DMS53 treated with DMSO at 0.1 percent for 48 hours (cell line): ENCODE measurements at regions not wholly inside any gene's neighbourhood (a gene's known extent, or its start where the extent isn't known, plus 50 kb on each side); places are given as distances from the start of the nearest gene placed in this dataset.
"Not testable (repeated sequence)": the region's sequence is repeated elsewhere in the genome, so short reads cannot be mapped to it uniquely, and the experiment has no call there.

ENCODE experiments used
- DNase-seq: peaks from one replicate; lab custom pipeline; 2025; ENCODE audit not compliant: unreplicated experiment; lab: John Stamatoyannopoulos, UW

DNA sequence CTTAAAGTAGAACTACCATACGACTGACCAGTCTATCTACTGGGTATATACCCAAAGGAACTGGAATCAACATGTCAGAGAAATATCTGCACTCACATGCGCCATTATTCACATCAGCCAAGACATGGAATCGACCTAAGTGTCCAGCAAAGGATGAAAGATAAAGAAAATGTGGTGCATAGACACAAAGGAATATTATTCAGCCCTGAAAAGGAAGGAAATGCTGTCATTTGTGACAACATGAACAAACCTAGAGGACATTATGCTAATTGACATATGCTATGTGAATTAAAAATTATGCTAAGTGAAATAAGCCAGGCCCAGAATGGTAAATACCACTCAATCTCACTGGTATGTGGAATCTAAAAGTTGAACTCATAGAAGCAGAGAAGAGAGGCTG, 123.7 kb downstream of the KLF6 start:
- DNase-seq, result no peak

DNA sequence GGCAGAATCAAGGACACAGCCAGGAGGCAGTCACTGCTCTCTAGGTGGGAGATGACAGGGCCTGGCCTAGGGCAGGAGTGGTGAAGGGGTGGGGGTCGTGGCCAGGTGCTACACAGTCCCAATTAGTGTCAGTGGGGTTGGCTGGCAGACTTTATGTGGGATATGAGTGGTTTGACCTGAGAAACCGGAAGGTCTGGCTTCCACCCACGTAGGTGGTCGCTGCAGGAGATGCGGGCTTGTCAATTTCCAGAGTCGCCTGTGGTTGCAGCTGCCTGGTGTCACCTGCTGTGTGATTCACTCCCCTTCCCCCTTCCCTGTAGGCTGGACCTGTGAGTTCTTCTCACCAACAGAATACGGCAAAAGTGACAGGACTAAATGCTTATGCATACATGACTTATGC, 124.3 kb downstream of the KLF6 start:
- no peak for DNase-seq

DNA sequence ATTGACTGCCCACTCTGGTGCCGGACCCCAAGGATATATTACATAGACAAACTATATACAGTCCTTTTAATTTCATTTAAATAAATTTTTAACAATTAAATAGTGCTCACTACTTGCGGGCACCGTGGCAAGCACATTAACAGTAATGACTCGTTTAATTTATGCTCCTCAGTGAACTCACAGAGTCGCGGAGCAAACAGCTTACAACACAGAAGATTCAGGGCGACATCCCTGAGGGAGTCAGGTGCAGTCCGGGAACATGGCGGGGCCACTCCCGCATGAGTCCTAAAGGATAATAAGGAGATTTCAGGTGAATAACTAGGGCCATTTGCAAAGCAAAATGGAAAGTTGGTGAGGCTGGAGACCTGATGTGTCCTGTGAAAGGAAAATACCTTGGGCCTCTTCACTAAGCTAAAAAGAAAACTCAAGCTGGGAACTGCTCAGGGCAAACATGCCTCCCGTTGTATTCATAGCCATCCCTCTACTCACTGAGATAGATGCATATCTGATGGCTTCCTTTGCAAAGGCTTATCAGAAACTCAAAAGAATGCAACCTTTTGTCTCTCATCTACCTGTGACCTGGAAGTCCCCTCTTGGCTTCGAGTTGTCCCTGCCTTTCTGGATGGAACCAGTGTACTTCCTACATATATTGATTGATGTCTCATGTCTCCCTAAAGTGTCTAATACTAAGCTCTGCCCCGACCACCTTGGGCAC, 125.6 kb downstream of the KLF6 start:
- no peak for DNase-seq

DNA sequence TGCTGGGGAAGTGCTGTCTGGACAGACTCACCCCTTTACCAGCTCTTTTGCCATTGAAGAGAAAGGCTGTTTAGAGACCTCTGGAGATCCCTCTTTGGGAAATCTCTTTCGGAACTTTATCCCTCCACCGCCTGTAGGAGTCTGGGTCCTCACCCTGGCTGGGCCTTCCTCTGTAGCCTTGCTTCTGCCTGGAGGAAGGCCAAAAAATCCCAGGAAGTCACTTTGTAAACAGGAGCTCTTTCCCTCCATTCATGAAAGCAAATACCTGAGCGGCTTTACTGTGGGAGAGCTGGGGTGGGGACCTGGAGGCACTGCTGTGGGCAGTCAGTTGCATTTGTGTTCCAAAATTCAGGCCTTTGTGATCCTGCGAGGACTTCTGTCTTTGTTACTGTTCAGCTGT, 126.2 kb downstream of the KLF6 start:
- DNase-seq, result peak; percentile 38

DNA sequence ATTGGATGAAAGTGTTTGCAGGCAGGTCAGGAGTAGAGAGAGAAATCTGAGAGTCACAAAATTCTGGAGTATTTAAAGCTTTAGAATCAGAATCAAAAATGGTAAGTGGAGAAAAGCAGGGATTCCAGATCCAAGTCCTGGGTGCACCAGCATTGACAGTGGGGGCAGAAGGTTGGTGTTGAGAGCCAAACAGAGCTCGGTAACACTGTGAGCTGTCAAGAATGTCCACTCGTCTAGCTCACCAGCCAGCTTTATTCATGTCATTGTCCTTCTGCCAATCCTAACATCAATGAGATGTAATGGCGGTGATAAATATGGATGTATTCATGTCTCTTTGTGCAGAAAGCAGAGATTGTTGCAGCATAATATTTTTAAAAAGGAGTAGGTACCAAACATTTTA, 128.8 kb downstream of the KLF6 start:
- no peak for DNase-seq

DNA sequence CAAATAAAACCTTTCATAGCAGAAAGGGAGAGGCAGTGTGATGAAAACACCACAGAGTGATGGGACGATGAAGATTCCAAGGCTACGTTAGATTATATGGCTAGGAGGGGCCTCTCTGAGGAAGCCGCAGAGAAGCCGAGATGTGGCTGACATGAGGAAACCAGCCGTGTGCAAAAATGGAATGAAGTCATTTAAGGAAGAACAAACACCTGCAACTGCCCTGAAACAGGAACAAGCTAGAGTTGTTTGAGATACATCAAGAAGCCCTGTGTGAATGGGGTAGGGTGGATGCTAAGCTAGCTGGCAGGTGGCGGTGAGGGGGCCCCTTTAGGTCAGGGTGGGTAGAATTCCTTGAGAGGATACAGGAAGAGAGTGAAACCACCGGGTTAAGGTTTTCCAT, 129.5 kb downstream of the KLF6 start:
- DNase-seq, result no peak

DNA sequence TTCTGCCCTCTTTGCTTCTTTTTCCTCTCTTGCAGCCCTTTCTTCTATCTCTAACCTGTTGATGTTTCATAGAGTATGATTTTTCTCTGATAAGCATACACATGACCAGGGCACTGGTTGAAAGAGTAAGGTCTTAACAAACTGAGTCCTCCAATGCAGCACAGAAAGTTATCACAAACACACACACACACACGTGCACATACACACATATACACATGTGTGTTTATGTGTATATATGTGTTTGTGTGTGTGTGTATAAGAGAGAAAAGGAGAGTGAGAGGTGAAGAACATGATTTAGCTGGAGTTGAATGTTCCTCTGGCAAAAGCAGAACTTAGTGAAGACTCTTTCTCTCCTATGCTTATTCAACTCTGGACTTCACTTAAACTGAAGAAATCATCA, 130.0 kb downstream of the KLF6 start:
- no peak for DNase-seq

DNA sequence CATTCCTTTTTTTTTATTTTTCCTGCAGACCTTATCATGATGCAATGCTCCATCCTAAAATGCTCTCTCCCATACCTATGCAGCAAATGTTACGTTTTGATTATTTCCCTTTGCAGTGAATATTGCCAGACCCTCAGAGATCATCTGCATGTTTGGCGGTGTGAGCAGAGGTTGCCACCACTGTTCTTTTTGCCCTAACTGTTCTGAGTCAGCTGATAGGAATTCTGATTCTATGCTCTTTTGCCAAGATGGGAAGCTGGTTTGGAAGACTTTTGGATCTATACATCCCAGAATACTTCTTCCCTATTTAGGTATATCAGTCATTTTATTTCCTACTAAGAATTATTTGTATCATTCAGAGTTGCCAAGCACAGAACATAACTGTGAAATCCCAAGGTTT, 130.5 kb downstream of the KLF6 start:
- no peak for DNase-seq

DNA sequence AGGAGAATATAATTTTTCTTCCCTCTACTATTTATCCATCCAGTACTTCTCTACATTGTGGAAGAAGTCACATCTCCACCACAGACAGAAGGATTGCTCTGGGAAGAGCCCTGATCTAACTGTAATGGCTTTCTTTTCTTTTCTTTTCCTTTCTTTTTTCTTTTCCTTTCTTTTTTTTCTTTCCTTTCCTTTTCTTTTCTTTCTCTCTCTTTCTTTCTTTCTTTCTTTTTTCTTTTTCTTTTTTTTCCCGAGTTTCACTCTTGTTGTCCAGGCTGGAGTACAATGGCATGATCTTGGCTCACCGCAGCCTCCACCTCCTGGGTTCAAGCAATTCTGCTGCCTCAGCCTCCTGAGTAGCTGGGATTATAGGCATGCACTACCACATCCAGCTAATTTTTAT, 131.7 kb downstream of the KLF6 start:
- DNase-seq, result not testable (repeated sequence)

DNA sequence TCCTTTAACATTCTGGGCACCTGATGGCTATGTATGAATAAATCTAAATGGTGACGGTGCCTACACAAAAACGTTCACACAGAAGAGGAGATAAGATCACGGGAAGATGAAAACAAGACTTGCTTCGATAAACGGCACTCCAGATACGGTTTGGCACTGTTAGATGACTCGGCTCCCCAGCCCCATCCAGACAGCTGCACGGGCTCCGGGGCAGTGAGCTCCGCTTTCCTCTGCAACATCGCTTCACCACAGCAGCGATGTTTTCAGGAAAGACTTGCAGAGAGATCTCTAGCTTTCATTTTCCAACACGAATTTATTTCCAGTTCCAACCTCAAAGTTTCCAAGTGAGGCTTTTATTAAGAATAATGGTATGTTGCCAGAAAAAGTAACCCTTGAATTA, 132.1 kb downstream of the KLF6 start:
- no peak for DNase-seq

DNA sequence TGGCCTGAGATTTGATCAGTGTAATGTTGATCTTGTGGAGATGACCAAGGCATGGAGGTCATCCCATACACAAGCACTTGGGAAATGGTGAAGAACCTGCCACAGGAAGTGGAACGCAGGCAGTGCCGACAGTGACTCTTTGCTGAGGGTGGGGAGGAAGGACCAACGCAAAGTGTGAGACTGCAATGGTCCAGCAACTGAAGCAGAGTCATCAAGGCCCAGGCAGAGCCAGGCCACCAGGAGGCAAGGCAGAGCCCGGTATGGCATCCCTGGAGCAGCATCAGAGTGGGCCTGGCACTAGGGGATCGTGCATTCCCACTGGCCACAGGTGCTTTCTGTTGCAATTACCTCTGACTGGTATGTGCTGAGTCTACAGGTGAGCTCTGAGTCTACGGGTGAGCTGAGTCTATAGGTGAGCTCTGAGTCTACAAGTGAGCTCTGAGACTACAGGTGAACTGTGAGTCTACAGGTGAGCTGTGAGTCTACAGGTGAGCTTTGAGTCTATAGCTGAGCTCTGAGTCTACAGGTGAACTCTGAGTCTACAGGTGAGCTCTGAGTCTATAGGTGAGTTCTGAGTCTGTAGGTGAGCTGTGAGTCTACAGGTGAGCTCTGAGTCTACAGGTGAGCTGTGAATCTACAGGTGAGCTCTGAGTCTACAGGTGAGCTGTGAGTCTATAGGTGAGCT, 132.9 kb downstream of the KLF6 start:
- DNase-seq, result no peak

DNA sequence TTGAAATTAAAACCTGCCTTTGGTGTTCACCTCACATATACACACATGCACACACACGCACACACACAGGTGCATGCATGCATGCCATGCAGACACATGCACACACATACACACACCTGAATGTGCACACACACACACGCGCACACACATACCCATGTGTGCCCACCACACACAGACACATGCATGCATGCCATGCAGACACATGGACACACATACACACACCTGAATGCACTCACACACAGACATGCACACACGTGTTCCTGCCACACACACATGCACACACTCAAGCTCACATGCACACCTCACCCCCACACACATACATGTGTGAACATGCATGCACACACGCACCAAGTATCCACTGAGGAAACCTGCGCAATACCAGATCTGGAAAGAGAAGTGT, 136.4 kb downstream of the KLF6 start:
- no peak for DNase-seq

DNA sequence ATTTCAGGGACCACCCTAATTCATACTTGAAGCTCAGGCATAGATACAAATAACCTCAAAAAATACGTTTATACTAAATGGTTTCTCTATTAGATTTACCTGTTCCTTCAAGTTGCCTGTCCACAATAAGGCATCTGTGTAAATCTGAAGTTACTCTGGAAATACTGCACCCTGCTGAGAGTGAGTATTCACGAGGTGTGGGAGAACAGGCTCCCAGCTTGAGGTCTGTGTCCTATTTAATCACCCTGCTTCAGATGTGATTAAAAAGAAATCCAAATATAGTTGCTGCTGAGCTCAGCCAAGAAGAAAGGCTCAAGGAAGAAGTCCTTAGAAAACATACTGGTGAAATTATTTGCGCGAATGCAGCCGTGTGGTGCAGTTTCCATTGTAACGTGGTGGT, 136.8 kb downstream of the KLF6 start:
- DNase-seq, result no peak

DNA sequence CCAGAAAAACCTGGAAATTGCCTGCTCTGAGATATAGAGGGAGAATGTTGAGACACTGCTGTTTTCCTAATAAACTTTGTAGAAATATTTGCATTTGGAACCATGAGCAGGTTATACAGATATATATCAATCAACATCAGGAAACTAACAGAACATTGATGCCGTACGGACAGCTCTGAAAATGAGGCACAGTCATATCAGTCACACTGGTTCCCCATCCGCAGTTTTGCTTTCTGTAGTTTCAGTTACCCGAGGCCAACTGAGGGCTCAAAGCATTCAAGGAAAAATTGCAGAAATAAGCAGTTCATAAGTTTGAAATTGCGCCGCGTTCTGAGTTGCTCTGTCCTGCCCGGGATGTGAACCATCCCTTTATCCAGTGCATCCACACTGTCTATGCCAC, 137.9 kb downstream of the KLF6 start:
- DNase-seq, result no peak

DNA sequence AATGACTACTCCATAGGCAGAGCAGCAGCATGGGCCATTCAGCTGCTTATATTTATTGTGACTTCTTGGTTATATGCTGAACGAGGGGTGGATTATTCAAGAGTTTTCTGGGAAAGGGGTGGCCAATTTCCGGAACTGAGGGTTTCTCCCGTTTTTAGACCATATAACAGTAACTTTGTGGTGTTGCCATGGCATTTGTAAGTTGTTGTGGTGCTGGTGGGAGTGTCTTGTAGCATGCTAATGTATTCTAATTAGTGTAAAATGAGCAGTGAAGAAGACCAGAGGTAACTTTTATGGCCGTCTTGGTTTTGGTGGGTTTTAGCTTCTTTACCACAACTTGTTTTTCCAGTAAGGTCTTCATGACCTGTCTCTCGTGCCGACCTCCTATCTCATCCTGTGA, 139.6 kb downstream of the KLF6 start:
- DNase-seq, result no peak

DNA sequence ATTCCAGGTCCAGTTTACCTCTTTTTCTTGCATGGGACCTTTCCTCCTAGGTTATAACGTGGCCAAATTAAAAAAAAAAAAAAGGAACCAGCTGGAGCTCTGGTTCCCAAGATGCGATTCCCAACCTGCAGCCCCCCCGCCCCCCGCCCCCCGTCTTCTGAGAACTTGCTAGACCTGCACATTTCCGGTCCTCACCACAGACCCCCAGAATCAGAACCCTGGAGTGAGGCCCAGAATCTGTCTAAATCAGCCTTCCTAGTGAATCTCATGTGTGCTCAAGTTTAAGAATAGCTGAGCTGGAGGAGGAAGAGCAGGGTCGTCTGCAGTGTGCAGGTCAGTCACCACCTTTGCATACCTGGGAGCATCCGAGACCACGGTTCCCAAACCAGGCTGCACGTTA, 144.2 kb downstream of the KLF6 start:
- no peak for DNase-seq

DNA sequence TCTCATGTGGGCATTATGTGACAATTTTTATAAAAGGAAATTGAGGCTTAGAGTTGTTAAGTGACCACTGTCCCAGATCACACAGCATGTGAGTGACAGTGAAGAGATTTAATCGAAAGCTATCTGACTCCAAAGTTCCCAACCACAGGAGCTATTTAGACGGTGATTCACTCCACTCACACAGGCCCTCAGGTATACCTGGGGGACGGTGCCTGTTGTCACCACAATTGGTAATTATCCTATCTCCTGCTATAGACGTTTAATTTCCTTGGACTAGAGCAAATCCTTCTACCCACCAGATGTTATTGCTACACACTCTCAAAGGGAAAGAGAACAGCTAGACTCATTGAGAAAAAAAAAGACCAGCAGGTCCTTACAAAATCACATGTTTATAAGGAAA, 145.5 kb downstream of the KLF6 start:
- DNase-seq, result no peak

DNA sequence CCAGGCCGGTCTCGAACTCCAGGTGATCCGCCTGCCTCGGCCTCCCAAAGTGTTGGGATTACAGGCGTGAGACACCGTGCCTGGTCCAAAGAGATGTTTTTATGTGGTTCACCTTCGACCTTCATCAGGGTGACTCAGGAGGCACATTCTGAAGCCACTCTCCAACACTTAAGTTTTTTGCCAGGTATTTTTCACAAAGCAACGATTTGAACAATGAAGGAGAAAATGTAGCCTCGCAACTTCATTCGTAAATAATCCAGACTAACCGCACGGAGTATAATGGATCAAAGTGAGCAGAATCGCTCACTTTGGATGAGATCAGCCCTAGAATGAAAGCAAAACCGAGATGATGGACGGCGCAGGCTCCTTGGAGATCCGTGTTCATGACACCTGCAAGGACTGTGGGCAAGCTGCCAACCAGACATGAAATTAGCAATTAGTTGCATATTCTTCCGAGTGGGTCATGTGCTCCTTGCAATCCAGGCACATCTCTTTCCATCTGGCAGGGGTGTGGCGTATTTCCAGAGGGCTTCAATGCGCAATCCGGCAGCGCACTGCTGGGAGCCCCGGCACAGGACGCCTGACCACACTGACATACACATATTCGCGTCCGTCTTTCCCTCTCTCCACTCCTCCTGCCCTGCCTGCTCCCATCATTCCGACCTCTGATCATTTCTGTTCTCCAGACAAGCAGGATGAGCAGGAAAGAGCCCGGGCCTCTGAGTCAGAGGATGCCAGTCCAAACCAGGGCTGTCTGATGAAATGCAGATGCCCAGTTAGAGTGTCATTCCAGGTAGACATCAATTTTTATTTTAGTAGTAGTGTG, 148.4 kb downstream of the KLF6 start:
- DNase-seq, result peak; percentile 96

DNA sequence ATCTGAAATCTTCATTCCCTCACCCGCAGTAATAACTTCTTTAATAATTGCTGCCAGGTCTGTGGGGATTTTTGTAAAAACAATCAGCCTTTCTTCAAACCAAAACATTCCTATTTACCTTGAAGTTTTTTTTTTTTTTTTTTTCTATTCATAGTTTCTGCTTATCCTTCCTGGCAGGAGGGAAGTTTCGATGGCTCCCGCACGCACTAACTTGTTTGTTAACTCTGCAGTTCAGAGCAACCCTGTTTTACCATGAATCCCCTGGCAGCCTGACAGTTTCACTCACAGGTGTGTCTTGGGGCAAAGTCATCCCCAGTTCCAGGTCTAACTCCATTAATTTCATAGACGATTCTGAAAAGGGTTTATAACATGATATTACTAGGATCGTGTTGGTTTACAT, 149.3 kb downstream of the KLF6 start:
- DNase-seq, result peak; percentile 73

DNA sequence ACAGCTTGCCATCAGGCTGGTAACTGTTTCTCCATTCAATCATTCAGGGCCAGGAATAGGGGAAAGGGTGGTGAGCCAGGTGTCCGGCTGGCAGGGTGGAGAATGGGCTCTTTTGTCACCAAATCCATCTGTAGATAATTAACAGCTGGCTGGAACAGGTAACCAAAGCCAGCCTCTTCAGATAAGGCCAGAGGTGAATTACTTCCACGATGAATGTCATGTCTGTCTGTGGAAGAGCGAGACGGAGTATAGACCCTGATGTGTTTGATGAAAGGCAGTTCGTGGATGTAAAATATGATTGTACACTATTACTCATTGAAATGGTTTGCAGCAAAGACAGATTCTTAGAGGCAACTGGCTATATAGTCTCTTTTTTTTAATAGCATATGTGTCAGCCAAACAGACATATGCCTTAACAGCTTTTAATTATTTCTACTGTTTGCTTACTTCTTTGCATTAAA, 149.8 kb downstream of the KLF6 start:
- peak; percentile 85 for DNase-seq

DNA sequence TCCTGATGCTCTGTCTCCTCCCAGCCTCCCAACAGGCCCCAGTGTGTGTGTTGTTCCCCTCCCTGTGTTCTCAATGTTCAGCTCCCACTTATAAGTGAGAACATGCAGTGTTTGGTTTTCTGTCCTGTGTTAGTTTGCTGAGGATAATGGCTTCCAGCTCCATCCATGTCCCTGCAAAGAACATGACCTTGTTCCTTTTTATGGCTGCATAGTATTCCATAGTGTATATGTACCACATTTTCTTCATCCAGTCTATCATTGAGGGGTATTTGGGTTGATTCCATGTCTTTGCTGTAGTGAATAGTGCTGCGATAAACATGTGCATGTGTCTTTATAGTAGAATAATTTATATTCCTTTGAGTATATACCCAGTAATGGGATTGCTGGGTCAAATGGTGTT, 150.4 kb downstream of the KLF6 start:
- not testable (repeated sequence) for DNase-seq
